Fibroblast of skin of left biceps (primary cell): ENCODE measurements at regions not wholly inside any gene's neighbourhood (a gene's known extent, or its start where the extent isn't known, plus 50 kb on each side); places are given as distances from the start of the nearest gene placed in this dataset.

ENCODE experiments used
- DNase-seq, 2 experiments: peaks; one replicate each; pipeline ENCODE4 v3.0.0-alpha.2; 2013; ENCODE audit warnings: low read depth in 2 of 2

- DNase-seq: no peak
Observed at GRCh38 chr2:41663056-41663455, 384.8 kb upstream of the PKDCC start.

GRCh38 chr2:41668529-41668928, 379.3 kb upstream of the PKDCC start:
- DNase-seq: no peak

GRCh38 chr2:41678639-41679038, 369.2 kb upstream of the PKDCC start:
- DNase-seq: no peak

- DNase-seq: no peak
Observed at GRCh38 chr2:41686156-41686555, 361.7 kb upstream of the PKDCC start.

GRCh38 chr2:41691561-41691960, 356.3 kb upstream of the PKDCC start:
- DNase-seq: no peak

- DNase-seq: no peak
Observed at GRCh38 chr2:41694536-41695049, 353.2 kb upstream of the PKDCC start.

- no peak for DNase-seq
Observed at GRCh38 chr2:41695198-41696113, 352.4 kb upstream of the PKDCC start.

GRCh38 chr2:41697389-41697788, 350.4 kb upstream of the PKDCC start:
- DNase-seq: no peak

GRCh38 chr2:41698678-41699422, 349.0 kb upstream of the PKDCC start:
- no peak for DNase-seq

GRCh38 chr2:41701231-41701630, 346.6 kb upstream of the PKDCC start:
- DNase-seq: no peak

GRCh38 chr2:41703123-41703522, 344.7 kb upstream of the PKDCC start:
- DNase-seq: no peak

- DNase-seq: no peak
Observed at GRCh38 chr2:41705634-41706033, 342.2 kb upstream of the PKDCC start.

- no peak for DNase-seq
Observed at GRCh38 chr2:41706286-41706685, 341.5 kb upstream of the PKDCC start.

GRCh38 chr2:41707790-41708451, 339.9 kb upstream of the PKDCC start:
- DNase-seq: no peak

- DNase-seq: no peak
Observed at GRCh38 chr2:41709702-41710599, 337.9 kb upstream of the PKDCC start.

- DNase-seq: no peak
Observed at GRCh38 chr2:41710944-41711343, 336.9 kb upstream of the PKDCC start.

- DNase-seq: no peak
Observed at GRCh38 chr2:41711736-41712135, 336.1 kb upstream of the PKDCC start.

GRCh38 chr2:41716497-41716896, 331.3 kb upstream of the PKDCC start:
- no peak for DNase-seq

GRCh38 chr2:41717839-41718238, 330.0 kb upstream of the PKDCC start:
- DNase-seq: no peak

GRCh38 chr2:41718705-41719104, 329.1 kb upstream of the PKDCC start:
- DNase-seq: no peak

- DNase-seq: no peak
Observed at GRCh38 chr2:41719756-41720155, 328.1 kb upstream of the PKDCC start.
